A172 (cell line): ENCODE measurements at regions not wholly inside any gene's neighbourhood (a gene's known extent, or its start where the extent isn't known, plus 50 kb on each side); places are given as distances from the start of the nearest gene placed in this dataset.

Experiments
- DNase-seq: peaks from one replicate; pipeline ENCODE4 v3.0.0-alpha.2; 2015; ENCODE audit warnings: low spot score

- DNase-seq = no peak
These were observed 236.8 kb upstream of the MVB12B start for GRCh38 chr9:126089789-126090188.

GRCh38 chr9:126093771-126094170 is 232.9 kb upstream of the MVB12B start:
- DNase-seq = no peak

- DNase-seq = no peak
These were observed 231.0 kb upstream of the MVB12B start for GRCh38 chr9:126095546-126096190.

GRCh38 chr9:126096340-126096739 is 230.3 kb upstream of the MVB12B start:
- no peak for DNase-seq

- DNase-seq = no peak
These were observed 228.9 kb upstream of the MVB12B start for GRCh38 chr9:126097679-126098078.

- no peak for DNase-seq
These were observed 220.2 kb upstream of the MVB12B start for GRCh38 chr9:126106404-126106803.

GRCh38 chr9:126107693-126108092 is 218.9 kb upstream of the MVB12B start:
- no peak for DNase-seq

GRCh38 chr9:126108240-126108639 is 218.4 kb upstream of the MVB12B start:
- DNase-seq = peak; percentile 30

GRCh38 chr9:126109575-126109974 is 217.1 kb upstream of the MVB12B start:
- no peak for DNase-seq

GRCh38 chr9:126111556-126111955 is 215.1 kb upstream of the MVB12B start:
- DNase-seq = no peak

- no peak for DNase-seq
These were observed 214.4 kb upstream of the MVB12B start for GRCh38 chr9:126112135-126112720.

- DNase-seq = no peak
These were observed 213.5 kb upstream of the MVB12B start for GRCh38 chr9:126113176-126113575.

- no peak for DNase-seq
These were observed 212.7 kb upstream of the MVB12B start for GRCh38 chr9:126113756-126114408.

GRCh38 chr9:126114409-126114760 is 212.2 kb upstream of the MVB12B start:
- no peak for DNase-seq

- DNase-seq = no peak
These were observed 211.7 kb upstream of the MVB12B start for GRCh38 chr9:126114850-126115460.

- DNase-seq = no peak
These were observed 210.1 kb upstream of the MVB12B start for GRCh38 chr9:126116351-126117157.

GRCh38 chr9:126117158-126117425 is 209.5 kb upstream of the MVB12B start:
- no peak for DNase-seq

GRCh38 chr9:126117631-126118030 is 209.0 kb upstream of the MVB12B start:
- no peak for DNase-seq

GRCh38 chr9:126119731-126120130 is 206.9 kb upstream of the MVB12B start:
- DNase-seq = no peak

- no peak for DNase-seq
These were observed 203.6 kb upstream of the MVB12B start for GRCh38 chr9:126122901-126123616.

- DNase-seq = no peak
These were observed 202.7 kb upstream of the MVB12B start for GRCh38 chr9:126123927-126124326.

GRCh38 chr9:126125177-126125576 is 201.5 kb upstream of the MVB12B start:
- DNase-seq = no peak
